ENCODE measurements at regions not wholly inside any gene's neighbourhood (a gene's known extent, or its start where the extent isn't known, plus 50 kb on each side); places are given as distances from the start of the nearest gene placed in this dataset.

DNA sequence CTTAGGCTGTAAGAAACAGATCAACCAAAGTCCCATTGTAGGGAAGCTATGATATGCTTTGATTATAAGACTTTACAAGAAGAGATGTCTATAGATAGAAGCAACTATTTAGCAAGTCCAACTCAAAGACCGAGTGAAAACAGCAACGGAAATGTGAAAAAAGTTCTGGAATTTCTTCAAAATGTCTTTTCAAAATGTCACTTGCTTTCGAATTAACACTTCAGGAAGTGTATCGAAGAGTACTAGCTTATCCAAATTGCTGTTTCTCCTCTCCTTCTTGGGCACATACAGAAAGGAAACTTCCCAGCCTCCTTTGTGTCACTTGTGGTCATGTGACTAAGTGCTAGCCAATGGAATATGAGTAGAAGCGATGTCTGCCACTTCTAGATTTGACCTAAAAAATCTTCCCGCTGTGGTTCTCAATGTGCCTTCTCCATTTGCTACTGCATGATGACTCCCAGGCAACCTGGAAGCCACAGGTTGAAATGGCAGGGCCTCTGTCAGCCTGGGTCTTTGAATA is 89.9 kb downstream of the TSEN15 start:
- WGBS, 2 donors = 85 to 88% methylated on average over 6 of the region's 6 CpGs
- peaks cover 0 to 14% (median 11%) of the 10 kb centered on the region in 9 donors for H3K4me1 ChIP-seq

DNA sequence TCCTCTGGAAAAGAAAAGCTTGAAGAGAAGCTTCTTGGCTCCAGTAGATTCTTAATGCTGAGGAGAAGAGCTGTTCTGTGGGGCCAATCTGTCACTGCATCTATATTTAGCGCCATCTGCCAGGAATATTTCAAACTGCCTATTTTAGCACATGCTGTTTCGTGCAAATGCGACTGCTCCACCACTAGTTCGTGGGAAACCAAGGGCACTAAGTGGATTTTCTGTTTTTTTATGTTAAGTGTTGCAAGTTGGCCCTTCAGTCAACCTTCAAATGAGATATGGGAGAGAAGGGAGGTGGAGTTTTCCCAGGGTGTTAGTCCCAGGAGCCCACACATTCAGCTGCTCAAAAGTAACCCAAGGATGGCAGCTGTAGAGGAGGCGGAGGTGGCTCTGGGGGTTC is 91.9 kb downstream of the TSEN15 start:
- ATAC-seq (peak in 7 of 8 donors; percentile 52 to 80 (median 71)), DNase-seq (no peak)
- WGBS, 2 donors = 28 to 44% methylated on average over 5 of the region's 5 CpGs
- Histone ChIP-seq H3K9me3 (peaks cover 0 to 7% (median 0%) of the 10 kb centered on the region in 11 donors), H3K27me3 (no peaks in the 10 kb centered on the region), H3K4me3 (no peak overlapping the region), H3K27ac (peak overlapping the region in 4 of 10 donors; percentile 12 to 40 (median 28)), H3K4me1 (peaks cover 0 to 14% (median 11%) of the 10 kb centered on the region in 9 donors), H3K36me3 (no peaks in the 10 kb centered on the region)
- TF ChIP-seq CTCF (IDR thresholded peaks at IDR 0.05) = peak in 5 of 9 donors; percentile 13 to 37 (median 17)
- intact Hi-C loops (cut with DNase I) = no loop called here

More for the DNA sequence above, 89.9 kb downstream of the TSEN15 start:
- ATAC-seq (no peak), DNase-seq (no peak)
- Histone ChIP-seq H3K9me3 (peaks cover 0 to 8% (median 4%) of the 10 kb centered on the region in 11 donors), H3K27ac (no peak overlapping the region), H3K36me3 (no peaks in the 10 kb centered on the region), H3K4me3 (no peak overlapping the region), H3K27me3 (no peaks in the 10 kb centered on the region)
- TF ChIP-seq CTCF (IDR thresholded peaks at IDR 0.05) = no peak
- intact Hi-C loops (cut with DNase I) = no loop called here

GRCh38 chr1:184145083-184145482 is 93.6 kb downstream of the TSEN15 start:
- DNase-seq (no peak), ATAC-seq (no peak)
- Histone ChIP-seq H3K27me3 (no peaks in the 10 kb centered on the region), H3K4me3 (no peak overlapping the region), H3K9me3 (peaks cover 0 to 7% (median 0%) of the 10 kb centered on the region in 11 donors), H3K4me1 (peaks cover 0 to 14% (median 11%) of the 10 kb centered on the region in 9 donors), H3K36me3 (no peaks in the 10 kb centered on the region), H3K27ac (no peak overlapping the region)
- WGBS, 2 donors = 97 to 98% methylated on average over 5 of the region's 5 CpGs
- intact Hi-C loops (cut with DNase I) = no loop called here
- no peak for TF ChIP-seq CTCF (IDR thresholded peaks at IDR 0.05)

GRCh38 chr1:184146202-184146601 is 94.7 kb downstream of the TSEN15 start:
- DNase-seq = no peak
- 94 to 98% methylated on average over 4 of the region's 4 CpGs for WGBS, 2 donors
- peaks cover 0 to 7% (median 0%) of the 10 kb centered on the region in 11 donors for H3K9me3 ChIP-seq
- no peak overlapping the region for H3K27ac ChIP-seq
- no peaks in the 10 kb centered on the region for H3K27me3 ChIP-seq
- no peak for TF ChIP-seq CTCF (IDR thresholded peaks at IDR 0.05)
- H3K4me3 ChIP-seq = no peak overlapping the region
- intact Hi-C loops (cut with DNase I) = no loop called here
- H3K4me1 ChIP-seq = peaks cover 0 to 24% (median 20%) of the 10 kb centered on the region in 9 donors
- ATAC-seq = no peak
- H3K36me3 ChIP-seq = no peaks in the 10 kb centered on the region

Data from heart right ventricle (tissue), 16 donors.